A673 (cell line): ENCODE measurements at regions not wholly inside any gene's neighbourhood (a gene's known extent, or its start where the extent isn't known, plus 50 kb on each side); places are given as distances from the start of the nearest gene placed in this dataset.

Experiments
- BruUV-seq: library from RNA; stranded (reverse); fragments of 400-500 nt; replicated peaks from 2 replicates; lab custom pipeline; 2021; lab: Mats Ljungman, UMichigan
- CTCF ChIA-PET: fragments of 300-600 bp; sonication (Branson Sonifier 250); formaldehyde crosslinking; loops from one replicate; lab custom pipeline; 2022; ENCODE audit warnings: antibody characterized with exemption; lab: Charles Lee
- POLR2A ChIA-PET: fragments of 300-600 bp; sonication (Branson Sonifier 250); formaldehyde crosslinking; loops from one replicate; lab custom pipeline; 2022; ENCODE audit warnings: antibody characterized with exemption; ENCODE audit not compliant: low non-redundant PET; lab: Charles Lee
- DNase-seq: peaks from one replicate; pipeline ENCODE4 v3.0.0-alpha.2; 2015; ENCODE audit warnings: low spot score
- H3K27ac ChIP-seq: fragments of 200-600 bp; sonication (generic); 2 replicates; pipeline ENCODE4 v1.5.1; 2016; ENCODE audit warnings: mixed run types, low read depth, mild to moderate bottlenecking, mixed read lengths, antibody characterized with exemption, low read length; ENCODE audit not compliant: poor library complexity, severe bottlenecking
- H3K27me3 ChIP-seq: fragments of 200-600 bp; sonication (generic); replicated peaks from 2 replicates; pipeline ENCODE4 v1.6.1; 2017; ENCODE audit warnings: mixed run types, low read depth, mild to moderate bottlenecking, mixed read lengths, antibody characterized with exemption, low read length; ENCODE audit not compliant: insufficient read depth, poor library complexity
- H3K36me3 ChIP-seq: fragments of 200-600 bp; sonication (generic); 2 replicates; pipeline ENCODE4 v1.6.1; 2016; ENCODE audit warnings: mixed run types, mild to moderate bottlenecking, mixed read lengths, antibody characterized with exemption, low read length; ENCODE audit not compliant: insufficient read depth, poor library complexity, severe bottlenecking
- H3K4me1 ChIP-seq: fragments of 200-600 bp; sonication (generic); 2 replicates; pipeline ENCODE4 v1.6.1; 2017; ENCODE audit warnings: mixed run types, mild to moderate bottlenecking, mixed read lengths, antibody characterized with exemption, low read length; ENCODE audit not compliant: insufficient read depth, poor library complexity, severe bottlenecking
- H3K4me3 ChIP-seq: fragments of 200-600 bp; sonication (generic); 2 replicates; pipeline ENCODE4 v1.5.1; 2016; ENCODE audit warnings: low read depth, mixed run types, mild to moderate bottlenecking, mixed read lengths, low read length; ENCODE audit not compliant: poor library complexity, severe bottlenecking
- H3K9me3 ChIP-seq: fragments of 200-600 bp; sonication (generic); 2 replicates; pipeline ENCODE4 v1.6.1; 2016; ENCODE audit warnings: mixed run types, low read depth, mild to moderate bottlenecking, mixed read lengths, antibody characterized with exemption, low read length; ENCODE audit not compliant: poor library complexity, severe bottlenecking
- EZH2 ChIP-seq: fragments of 200-600 bp; sonication (generic); IDR thresholded peaks from 2 replicates; pipeline ENCODE4 v1.6.1; 2017; ENCODE audit warnings: borderline replicate concordance, low read depth, mild to moderate bottlenecking, mixed read lengths, antibody characterized with exemption, low read length; ENCODE audit not compliant: poor library complexity, severe bottlenecking
- intact Hi-C: fragments of 100-400 bp; cut with micrococcal nuclease; formaldehyde crosslinking; loops from one replicate; pipeline ENCODE4 v1.10.0; 2022; ENCODE audit not compliant: unreplicated experiment
- TF ChIP-seq, protein P1 (sequence below): fragments of 300-800, 200-600 bp; sonication (generic); conservative IDR thresholded peaks from 2 replicates; pipeline ENCODE4 v1.5.1; 2017; ENCODE audit warnings: low read depth, mild to moderate bottlenecking, antibody characterized with exemption, low read length, moderate library complexity, mixed read lengths

DNA sequence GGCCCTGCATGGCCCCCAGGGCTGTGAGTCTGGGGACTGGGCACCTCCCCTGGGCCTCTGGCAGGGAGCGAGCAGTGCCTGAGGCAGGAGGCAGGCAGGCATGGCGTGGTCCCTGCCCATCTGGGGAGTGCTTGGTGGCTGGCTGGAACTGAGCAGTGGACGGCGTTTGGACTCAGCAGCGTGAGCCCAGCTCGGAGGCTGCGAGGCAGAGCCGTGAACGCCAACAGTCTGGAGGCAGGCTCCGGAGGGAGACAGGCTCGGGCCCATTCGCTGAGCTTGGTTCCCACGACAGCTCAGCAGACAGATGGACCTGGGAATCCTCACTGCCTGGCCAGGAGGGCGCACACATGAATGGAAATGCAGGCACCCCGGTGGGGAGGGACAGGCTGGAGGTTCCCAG is 160.7 kb upstream of the POU3F1 start:
- no peaks in the 10 kb centered on the region for H3K36me3 ChIP-seq
- CTCF ChIA-PET: no interaction called here
- TF ChIP-seq, protein P1, sequence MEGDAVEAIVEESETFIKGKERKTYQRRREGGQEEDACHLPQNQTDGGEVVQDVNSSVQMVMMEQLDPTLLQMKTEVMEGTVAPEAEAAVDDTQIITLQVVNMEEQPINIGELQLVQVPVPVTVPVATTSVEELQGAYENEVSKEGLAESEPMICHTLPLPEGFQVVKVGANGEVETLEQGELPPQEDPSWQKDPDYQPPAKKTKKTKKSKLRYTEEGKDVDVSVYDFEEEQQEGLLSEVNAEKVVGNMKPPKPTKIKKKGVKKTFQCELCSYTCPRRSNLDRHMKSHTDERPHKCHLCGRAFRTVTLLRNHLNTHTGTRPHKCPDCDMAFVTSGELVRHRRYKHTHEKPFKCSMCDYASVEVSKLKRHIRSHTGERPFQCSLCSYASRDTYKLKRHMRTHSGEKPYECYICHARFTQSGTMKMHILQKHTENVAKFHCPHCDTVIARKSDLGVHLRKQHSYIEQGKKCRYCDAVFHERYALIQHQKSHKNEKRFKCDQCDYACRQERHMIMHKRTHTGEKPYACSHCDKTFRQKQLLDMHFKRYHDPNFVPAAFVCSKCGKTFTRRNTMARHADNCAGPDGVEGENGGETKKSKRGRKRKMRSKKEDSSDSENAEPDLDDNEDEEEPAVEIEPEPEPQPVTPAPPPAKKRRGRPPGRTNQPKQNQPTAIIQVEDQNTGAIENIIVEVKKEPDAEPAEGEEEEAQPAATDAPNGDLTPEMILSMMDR: no peak
- no peak for TF ChIP-seq EZH2
- no peak overlapping the region for H3K4me3 ChIP-seq
- H3K9me3 ChIP-seq: no peaks in the 10 kb centered on the region
- H3K4me1 ChIP-seq: no peaks in the 10 kb centered on the region
- DNase-seq: no peak
- no TSS peak for BruUV-seq
- no peaks in the 10 kb centered on the region for H3K27me3 ChIP-seq
- H3K27ac ChIP-seq: no peak overlapping the region
- POLR2A ChIA-PET: no interaction called here
- intact Hi-C loops: no loop called here

DNA sequence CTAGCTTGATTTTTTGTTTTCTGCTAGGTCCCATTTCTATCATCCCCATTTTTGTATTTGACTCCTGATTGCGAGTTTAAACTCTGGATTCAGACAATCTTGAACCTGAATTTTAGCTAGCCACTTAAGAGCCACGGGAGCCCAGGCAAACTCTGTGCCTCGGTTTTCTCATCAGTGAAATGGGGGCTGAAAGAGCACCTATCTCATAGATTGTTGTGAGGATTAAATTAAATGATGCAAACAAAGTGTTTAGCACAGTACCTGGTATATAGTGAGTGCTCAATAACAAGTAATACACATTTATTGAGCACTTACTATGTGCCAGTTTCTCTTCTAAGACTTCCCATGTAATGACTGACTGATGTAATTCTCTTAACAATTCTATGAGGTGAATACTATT is 158.1 kb upstream of the POU3F1 start:
- H3K4me1 ChIP-seq: no peaks in the 10 kb centered on the region
- H3K9me3 ChIP-seq: peaks cover 5% of the 10 kb centered on the region
- intact Hi-C loops: no loop called here
- no peaks in the 10 kb centered on the region for H3K36me3 ChIP-seq
- POLR2A ChIA-PET: no interaction called here
- H3K4me3 ChIP-seq: no peak overlapping the region
- no peak overlapping the region for H3K27ac ChIP-seq
- CTCF ChIA-PET: no interaction called here
- DNase-seq: no peak
- no peak for TF ChIP-seq EZH2
- TF ChIP-seq, protein P1: no peak
- no peaks in the 10 kb centered on the region for H3K27me3 ChIP-seq
- BruUV-seq: no TSS peak

DNA sequence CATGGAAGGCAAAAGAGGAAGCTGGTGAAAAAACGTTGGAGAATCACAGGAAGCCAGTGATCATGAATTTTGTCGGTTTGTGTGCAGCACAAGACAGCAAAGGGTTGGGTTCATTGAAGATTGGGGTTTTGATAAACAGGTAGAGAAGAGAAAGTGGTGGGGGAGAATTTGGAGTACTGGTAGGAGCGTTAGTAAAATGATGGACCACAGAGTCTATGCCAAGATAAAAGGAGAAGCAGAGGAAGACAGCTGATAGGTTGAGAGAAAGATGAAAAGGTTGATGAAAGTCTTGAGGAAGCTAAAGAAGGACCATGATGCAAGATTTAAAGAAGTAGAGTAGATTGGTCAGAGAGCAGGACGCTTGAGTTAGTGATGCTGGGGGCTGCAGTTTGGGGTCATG is 156.8 kb upstream of the POU3F1 start:
- intact Hi-C loops: no loop called here
- no peaks in the 10 kb centered on the region for H3K4me1 ChIP-seq
- no TSS peak for BruUV-seq
- DNase-seq: no peak
- H3K36me3 ChIP-seq: no peaks in the 10 kb centered on the region
- TF ChIP-seq, protein P1: no peak
- no peak for TF ChIP-seq EZH2
- H3K27ac ChIP-seq: no peak overlapping the region
- no peaks in the 10 kb centered on the region for H3K27me3 ChIP-seq
- POLR2A ChIA-PET: no interaction called here
- CTCF ChIA-PET: no interaction called here
- peaks cover 5% of the 10 kb centered on the region for H3K9me3 ChIP-seq
- H3K4me3 ChIP-seq: no peak overlapping the region
